Right lobe of liver (tissue), 6 donors: ENCODE measurements at regions not wholly inside any gene's neighbourhood (a gene's known extent, or its start where the extent isn't known, plus 50 kb on each side); places are given as distances from the start of the nearest gene placed in this dataset.
"Not testable (repeated sequence)": the region's sequence is repeated elsewhere in the genome, so short reads cannot be mapped to it uniquely, and the experiment has no call there.

Experiments
- ATAC-seq, 4 donors: fragments of 200-7000 bp; cut with Tn5 transposase; one replicate each; pipeline ENCODE4 v1.9.1; 2020; ENCODE audit warnings: mild to moderate bottlenecking in 4 of 4, moderate library complexity in 4 of 4
- DNase-seq, 3 donors: peaks; one replicate each; pipeline ENCODE4 v3.0.0-alpha.2; 2020
- H3K27ac ChIP-seq, 3 donors: fragments of 200-600 bp; one replicate each; pipeline ENCODE4 v1.8.0; 2022
- H3K27me3 ChIP-seq, 2 donors: fragments of 200-600 bp; one replicate each; pipeline ENCODE4 v1.8.0; 2022
- H3K36me3 ChIP-seq, 4 donors: fragments of 200-600 bp; sonication (generic) in 1 of 4; one replicate each; pipeline versions ENCODE4 v1.5.1 to v1.8.0; 2017 to 2022; ENCODE audit warnings: control low read depth in 1 of 4
- H3K4me1 ChIP-seq, 4 donors: fragments of 200-600 bp; sonication (generic) in 1 of 4; one replicate each; pipeline versions ENCODE4 v1.5.1 to v1.8.0; 2017 to 2022; ENCODE audit warnings: control low read depth in 1 of 4
- H3K4me3 ChIP-seq, 3 donors: fragments of 200-600 bp; one replicate each; pipeline ENCODE4 v1.8.0; 2022
- H3K9me3 ChIP-seq, 4 donors: fragments of 200-600 bp; sonication (generic) in 1 of 4; one replicate each; pipeline versions ENCODE4 v1.5.1 to v1.8.0; 2017 to 2022; ENCODE audit warnings: control low read depth in 1 of 4
- POLR2A ChIP-seq: fragments of 450-650 bp; IDR thresholded peaks from one replicate; pipeline ENCODE4 v1.6.1; 2017; ENCODE audit warnings: antibody characterized with exemption, mild to moderate bottlenecking
- WGBS: methylation state at CpG from one replicate; pipeline ENCODE4 v1.1.6; 2018; ENCODE audit warnings: low coverage, low lambda C conversion rate; ENCODE audit not compliant: insufficient coverage; ENCODE audit errors: missing lambda C conversion rate; 5-methylcytosine and 5-hydroxymethylcytosine counted together
- intact Hi-C, 2 donors: fragments of 100-400 bp; cut with DNase I; formaldehyde crosslinking; loops; one replicate each; pipeline versions ENCODE4 v1.11.2 to v1.14.1; 2022
- TF ChIP-seq, protein P1 (sequence below), 4 donors: fragments of 200-600 bp in 3 of 4; fragments of 450-650 bp in 1 of 4; IDR thresholded peaks; one replicate each; pipeline versions ENCODE4 v1.5.1 to v1.8.0; 2016 to 2022; ENCODE audit warnings: antibody characterized with exemption in 4 of 4, mild to moderate bottlenecking in 2 of 4
- donor health status: DM: no; HTN: yes; CAD: no.
- donor health status: DM: no; HTN: no; CAD: no.
- donor health status: DM: no; HTN: no; CAD: no.
- donor health status: DM: no; HTN: yes; CAD: no.
- donor health status: DM: no; HTN: yes; CAD: no.

- ATAC-seq (peak in 2 of 4 donors; percentile 11 to 30), DNase-seq (no peak)
- no peaks in the 10 kb centered on the region for H3K36me3 ChIP-seq
- no peaks in the 10 kb centered on the region for H3K9me3 ChIP-seq
- H3K4me3 ChIP-seq = no peak overlapping the region
- H3K27ac ChIP-seq = no peak overlapping the region
- H3K4me1 ChIP-seq = no peaks in the 10 kb centered on the region
- TF ChIP-seq, protein P1, sequence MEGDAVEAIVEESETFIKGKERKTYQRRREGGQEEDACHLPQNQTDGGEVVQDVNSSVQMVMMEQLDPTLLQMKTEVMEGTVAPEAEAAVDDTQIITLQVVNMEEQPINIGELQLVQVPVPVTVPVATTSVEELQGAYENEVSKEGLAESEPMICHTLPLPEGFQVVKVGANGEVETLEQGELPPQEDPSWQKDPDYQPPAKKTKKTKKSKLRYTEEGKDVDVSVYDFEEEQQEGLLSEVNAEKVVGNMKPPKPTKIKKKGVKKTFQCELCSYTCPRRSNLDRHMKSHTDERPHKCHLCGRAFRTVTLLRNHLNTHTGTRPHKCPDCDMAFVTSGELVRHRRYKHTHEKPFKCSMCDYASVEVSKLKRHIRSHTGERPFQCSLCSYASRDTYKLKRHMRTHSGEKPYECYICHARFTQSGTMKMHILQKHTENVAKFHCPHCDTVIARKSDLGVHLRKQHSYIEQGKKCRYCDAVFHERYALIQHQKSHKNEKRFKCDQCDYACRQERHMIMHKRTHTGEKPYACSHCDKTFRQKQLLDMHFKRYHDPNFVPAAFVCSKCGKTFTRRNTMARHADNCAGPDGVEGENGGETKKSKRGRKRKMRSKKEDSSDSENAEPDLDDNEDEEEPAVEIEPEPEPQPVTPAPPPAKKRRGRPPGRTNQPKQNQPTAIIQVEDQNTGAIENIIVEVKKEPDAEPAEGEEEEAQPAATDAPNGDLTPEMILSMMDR (IDR thresholded peaks at IDR 0.05) = no peak
- TF ChIP-seq POLR2A = no peak
- H3K27me3 ChIP-seq = no peaks in the 10 kb centered on the region
- WGBS = no CpG with 5 or more reads among the region's 2 CpGs
- intact Hi-C loops = no loop called here
Measured at GRCh38 chrX:74195120-74195519, 108.9 kb upstream of the ZCCHC13 start.

GRCh38 chrX:74187211-74187610 is 116.8 kb upstream of the ZCCHC13 start:
- H3K4me3 ChIP-seq = no peak overlapping the region
- H3K4me1 ChIP-seq = no peaks in the 10 kb centered on the region
- no peaks in the 10 kb centered on the region for H3K27me3 ChIP-seq
- intact Hi-C loops = no loop called here
- no peak overlapping the region for H3K27ac ChIP-seq
- TF ChIP-seq, protein P1 (IDR thresholded peaks at IDR 0.05) = no peak
- TF ChIP-seq POLR2A = no peak
- H3K9me3 ChIP-seq = no peaks in the 10 kb centered on the region
- H3K36me3 ChIP-seq = no peaks in the 10 kb centered on the region
- ATAC-seq (no peak), DNase-seq (no peak)
- WGBS = 78% methylated on average over 3 of the region's 3 CpGs

DNA sequence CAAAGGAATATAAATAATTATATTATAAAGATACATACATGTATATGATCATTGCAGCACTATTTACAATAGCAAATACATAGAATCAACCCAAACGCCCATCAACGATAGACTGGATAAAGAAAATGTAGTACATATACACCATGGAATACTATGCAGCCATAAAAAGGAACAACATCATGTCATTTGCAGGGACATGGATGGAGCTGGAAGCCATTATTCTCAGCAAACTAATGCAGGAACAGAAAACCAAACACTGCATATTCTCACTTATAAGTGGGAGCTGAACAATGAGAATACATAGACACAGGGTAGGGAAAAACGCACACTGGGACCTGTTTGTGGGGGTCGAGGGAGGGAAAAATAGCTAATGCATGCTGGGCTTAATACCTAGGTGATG is 120.9 kb upstream of the ZCCHC13 start:
- intact Hi-C loops, H3K36me3 ChIP-seq, H3K4me1 ChIP-seq, H3K27me3 ChIP-seq, ATAC-seq, H3K27ac ChIP-seq, H3K4me3 ChIP-seq, DNase-seq, H3K9me3 ChIP-seq: not testable (repeated sequence)
- 73% methylated on average over 4 of the region's 4 CpGs for WGBS

GRCh38 chrX:74181976-74182375 is 122.0 kb upstream of the ZCCHC13 start:
- H3K9me3 ChIP-seq, intact Hi-C loops, ATAC-seq, H3K27me3 ChIP-seq, DNase-seq, H3K4me3 ChIP-seq, H3K27ac ChIP-seq, H3K36me3 ChIP-seq, H3K4me1 ChIP-seq: not testable (repeated sequence)
- 75% methylated on average over 6 of the region's 6 CpGs for WGBS

- Histone ChIP-seq H3K27ac (no peak overlapping the region), H3K4me1 (no peaks in the 10 kb centered on the region), H3K27me3 (no peaks in the 10 kb centered on the region), H3K4me3 (no peak overlapping the region), H3K36me3 (no peaks in the 10 kb centered on the region), H3K9me3 (no peaks in the 10 kb centered on the region)
- 49% methylated on average over 5 of the region's 8 CpGs for WGBS
- ATAC-seq = no peak
- intact Hi-C loops = no loop called here
- TF ChIP-seq, protein P1 (IDR thresholded peaks at IDR 0.05) = no peak
- no peak for TF ChIP-seq POLR2A
- no peak for DNase-seq
Measured at GRCh38 chrX:74180716-74181115, 123.3 kb upstream of the ZCCHC13 start.

DNA sequence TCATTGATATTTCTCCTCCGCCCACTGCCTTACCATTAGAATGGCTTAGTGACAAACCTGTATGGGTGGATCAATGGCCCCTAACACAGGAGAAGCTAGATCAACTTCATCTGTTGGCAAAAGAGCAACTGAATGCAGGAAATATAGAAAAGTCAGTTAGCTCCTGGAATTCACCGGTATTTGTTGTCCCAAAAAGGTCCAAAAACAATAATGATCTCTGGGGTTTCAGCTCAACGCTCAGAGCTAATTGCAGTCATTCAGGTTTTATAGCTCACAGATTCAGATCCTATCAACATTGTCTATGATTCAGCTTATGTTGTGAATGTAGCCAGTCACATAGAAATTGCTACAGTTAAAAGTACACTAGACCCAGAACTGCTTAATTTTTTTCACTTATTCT is 124.0 kb upstream of the ZCCHC13 start:
- ATAC-seq (no peak), DNase-seq (no peak)
- Histone ChIP-seq H3K27me3 (no peaks in the 10 kb centered on the region), H3K36me3 (no peaks in the 10 kb centered on the region), H3K4me1 (no peaks in the 10 kb centered on the region), H3K4me3 (no peak overlapping the region), H3K9me3 (no peaks in the 10 kb centered on the region), H3K27ac (no peak overlapping the region)
- 43% methylated on average over 3 of the region's 3 CpGs for WGBS
- intact Hi-C loops = no loop called here
- TF ChIP-seq POLR2A = no peak
- TF ChIP-seq, protein P1 (IDR thresholded peaks at IDR 0.05) = no peak
